ENCODE measurements at regions not wholly inside any gene's neighbourhood (a gene's known extent, or its start where the extent isn't known, plus 50 kb on each side); places are given as distances from the start of the nearest gene placed in this dataset.
"Not testable (repeated sequence)": the region's sequence is repeated elsewhere in the genome, so short reads cannot be mapped to it uniquely, and the experiment has no call there.

DNA sequence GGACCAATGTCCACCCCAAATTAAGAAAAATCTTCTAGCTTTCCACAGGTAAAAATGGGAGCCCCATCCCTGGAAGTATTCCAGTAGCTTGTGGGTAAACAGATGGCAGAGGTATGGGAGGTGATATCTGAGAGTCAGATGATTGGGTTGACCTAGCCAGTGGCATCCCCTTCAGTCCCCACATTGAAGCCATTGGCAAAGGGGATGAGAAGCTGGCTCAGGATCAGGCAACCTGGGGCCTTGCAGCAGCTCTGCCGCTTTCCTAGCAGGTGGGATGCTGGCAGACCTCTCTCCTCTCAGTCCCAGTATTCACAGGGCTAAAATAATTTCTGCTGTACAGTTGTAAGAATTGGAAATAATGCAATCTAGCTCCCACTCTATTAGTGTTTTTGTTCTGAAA lies 108.9 kb upstream of the KCNG1 start:
- H3K27me3 ChIP-seq (ENCODE audit: control insufficient read depth, insufficient read depth, low read length) = no peaks in the 10 kb centered on the region
- no CpG with 5 or more reads among the region's 1 CpG for WGBS (ENCODE audit: insufficient coverage, low lambda C conversion rate)
- H3K4me3 ChIP-seq (ENCODE audit: low read length) = no peak overlapping the region
- no peak for DNase-seq
- H3K4me1 ChIP-seq (ENCODE audit: control insufficient read depth, insufficient read depth, low read length) = peaks cover 56% of the 10 kb centered on the region
- no peaks in the 10 kb centered on the region for H3K36me3 ChIP-seq (ENCODE audit: control insufficient read depth, insufficient read depth, low read length)
- no peaks in the 10 kb centered on the region for H3K9me3 ChIP-seq (ENCODE audit: control insufficient read depth, low read depth, low read length)
- H3K27ac ChIP-seq (ENCODE audit: low read length) = no peak overlapping the region

DNA sequence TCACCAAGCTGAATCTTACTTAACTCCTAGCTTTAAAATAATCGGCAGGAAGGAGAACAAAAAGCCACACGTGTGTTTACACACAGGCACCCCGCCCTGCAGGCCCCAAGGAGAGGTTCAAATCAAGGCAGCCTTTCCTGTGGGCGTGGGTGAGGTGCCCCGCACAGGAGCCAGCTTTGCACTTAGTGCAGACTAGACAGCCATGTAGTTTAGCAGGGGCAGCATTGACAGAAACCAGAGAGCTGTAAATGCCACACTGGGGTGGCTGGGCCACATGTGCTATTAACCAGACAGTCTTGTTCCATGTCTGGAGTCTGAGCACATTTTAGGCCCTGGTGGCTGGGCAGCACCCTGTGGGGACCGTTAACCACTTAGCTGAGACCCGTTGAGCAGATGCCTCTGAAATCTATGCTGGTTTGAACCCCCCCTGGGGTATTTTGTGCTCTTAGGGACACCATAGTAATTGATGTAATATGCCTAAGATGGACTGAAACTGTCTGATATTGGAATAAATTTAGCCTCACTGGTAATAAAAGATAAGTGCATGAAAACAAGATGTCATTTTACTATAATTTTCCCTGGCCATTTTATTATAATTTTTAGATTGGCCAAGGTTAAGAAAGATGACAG lies 106.4 kb upstream of the KCNG1 start:
- peaks cover 53% of the 10 kb centered on the region for H3K4me1 ChIP-seq (ENCODE audit: control insufficient read depth, insufficient read depth, low read length)

GRCh38 chr20:51128198-51128597 lies 105.3 kb upstream of the KCNG1 start:
- no peak overlapping the region for H3K27ac ChIP-seq (ENCODE audit: low read length)
- no CpG with 5 or more reads among the region's 4 CpGs for WGBS (ENCODE audit: insufficient coverage, low lambda C conversion rate)
- DNase-seq = no peak
- H3K36me3 ChIP-seq (ENCODE audit: control insufficient read depth, insufficient read depth, low read length) = no peaks in the 10 kb centered on the region
- H3K27me3 ChIP-seq (ENCODE audit: control insufficient read depth, insufficient read depth, low read length) = no peaks in the 10 kb centered on the region
- no peak overlapping the region for H3K4me3 ChIP-seq (ENCODE audit: low read length)
- peaks cover 44% of the 10 kb centered on the region for H3K4me1 ChIP-seq (ENCODE audit: control insufficient read depth, insufficient read depth, low read length)
- no peaks in the 10 kb centered on the region for H3K9me3 ChIP-seq (ENCODE audit: control insufficient read depth, low read depth, low read length)

More for the DNA sequence above, 106.4 kb upstream of the KCNG1 start:
- no CpG with 5 or more reads among the region's 7 CpGs for WGBS (ENCODE audit: insufficient coverage, low lambda C conversion rate)
- Histone ChIP-seq H3K36me3 (ENCODE audit: control insufficient read depth, insufficient read depth, low read length) (no peaks in the 10 kb centered on the region), H3K9me3 (ENCODE audit: control insufficient read depth, low read depth, low read length) (no peaks in the 10 kb centered on the region), H3K27ac (ENCODE audit: low read length) (no peak overlapping the region), H3K4me3 (ENCODE audit: low read length) (no peak overlapping the region), H3K27me3 (ENCODE audit: control insufficient read depth, insufficient read depth, low read length) (no peaks in the 10 kb centered on the region)
- DNase-seq = peak in 1 of 2 donors; percentile 70

GRCh38 chr20:51127713-51128112 lies 104.8 kb upstream of the KCNG1 start:
- no CpG with 5 or more reads among the region's 4 CpGs for WGBS (ENCODE audit: insufficient coverage, low lambda C conversion rate)
- H3K27ac ChIP-seq (ENCODE audit: low read length) = no peak overlapping the region
- no peaks in the 10 kb centered on the region for H3K9me3 ChIP-seq (ENCODE audit: control insufficient read depth, low read depth, low read length)
- no peaks in the 10 kb centered on the region for H3K27me3 ChIP-seq (ENCODE audit: control insufficient read depth, insufficient read depth, low read length)
- H3K4me1 ChIP-seq (ENCODE audit: control insufficient read depth, insufficient read depth, low read length) = peaks cover 39% of the 10 kb centered on the region
- H3K36me3 ChIP-seq (ENCODE audit: control insufficient read depth, insufficient read depth, low read length) = no peaks in the 10 kb centered on the region
- DNase-seq = no peak
- H3K4me3 ChIP-seq (ENCODE audit: low read length) = no peak overlapping the region

DNA sequence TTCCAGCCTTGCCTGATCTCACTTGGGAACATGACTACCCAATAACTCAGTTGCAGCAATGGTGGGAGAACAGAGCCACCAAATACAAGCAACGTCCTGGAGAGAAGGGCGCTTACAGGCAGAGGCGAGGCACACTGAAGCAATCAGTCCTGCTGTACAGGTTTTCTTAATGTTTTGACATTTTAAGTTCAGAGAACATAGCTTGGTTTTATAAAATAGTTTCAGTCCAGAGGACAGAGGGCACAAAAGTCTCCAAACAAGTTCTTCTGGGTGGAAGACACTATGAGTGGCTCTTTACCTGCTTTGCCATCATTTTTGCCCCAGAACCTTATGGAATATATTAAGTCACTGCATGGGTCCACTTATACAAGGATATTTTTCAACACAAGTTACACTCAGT lies 103.4 kb upstream of the KCNG1 start:
- H3K9me3 ChIP-seq (ENCODE audit: control insufficient read depth, low read depth, low read length) = no peaks in the 10 kb centered on the region
- peak in 1 of 2 donors; percentile 54 for DNase-seq
- no peaks in the 10 kb centered on the region for H3K27me3 ChIP-seq (ENCODE audit: control insufficient read depth, insufficient read depth, low read length)
- peaks cover 34% of the 10 kb centered on the region for H3K4me1 ChIP-seq (ENCODE audit: control insufficient read depth, insufficient read depth, low read length)
- no CpG with 5 or more reads among the region's 3 CpGs for WGBS (ENCODE audit: insufficient coverage, low lambda C conversion rate)
- H3K36me3 ChIP-seq (ENCODE audit: control insufficient read depth, insufficient read depth, low read length) = no peaks in the 10 kb centered on the region
- no peak overlapping the region for H3K27ac ChIP-seq (ENCODE audit: low read length)
- no peak overlapping the region for H3K4me3 ChIP-seq (ENCODE audit: low read length)

GRCh38 chr20:51125780-51126179 lies 102.9 kb upstream of the KCNG1 start:
- Histone ChIP-seq H3K9me3 (ENCODE audit: control insufficient read depth, low read depth, low read length) (no peaks in the 10 kb centered on the region), H3K4me3 (ENCODE audit: low read length) (no peak overlapping the region), H3K27me3 (ENCODE audit: control insufficient read depth, insufficient read depth, low read length) (no peaks in the 10 kb centered on the region), H3K36me3 (ENCODE audit: control insufficient read depth, insufficient read depth, low read length) (no peaks in the 10 kb centered on the region), H3K27ac (ENCODE audit: low read length) (no peak overlapping the region), H3K4me1 (ENCODE audit: control insufficient read depth, insufficient read depth, low read length) (peaks cover 35% of the 10 kb centered on the region)
- no CpG with 5 or more reads among the region's 4 CpGs for WGBS (ENCODE audit: insufficient coverage, low lambda C conversion rate)
- DNase-seq = no peak

DNA sequence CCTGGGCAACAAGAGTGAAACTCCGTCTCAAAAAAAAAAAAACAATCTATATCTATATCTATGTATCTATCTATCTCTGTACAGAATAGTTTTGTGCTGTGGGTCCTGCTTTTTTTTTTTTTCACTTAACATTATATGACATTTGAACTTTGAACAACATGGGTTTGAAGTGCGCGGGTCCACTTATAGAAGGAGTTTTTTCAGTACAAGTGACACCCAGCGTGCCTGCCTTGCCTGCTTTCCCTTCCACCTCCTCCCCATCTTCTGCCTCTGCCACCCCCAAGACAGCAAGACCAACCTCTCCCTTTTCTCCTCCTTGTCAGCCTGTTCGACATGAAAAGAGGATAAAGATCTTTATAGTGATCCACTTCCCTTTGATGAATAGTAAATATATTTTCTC lies 102.2 kb upstream of the KCNG1 start:
- Histone ChIP-seq H3K27me3 (ENCODE audit: control insufficient read depth, insufficient read depth, low read length) (no peaks in the 10 kb centered on the region), H3K4me1 (ENCODE audit: control insufficient read depth, insufficient read depth, low read length) (peaks cover 35% of the 10 kb centered on the region), H3K36me3 (ENCODE audit: control insufficient read depth, insufficient read depth, low read length) (no peaks in the 10 kb centered on the region), H3K27ac (ENCODE audit: low read length) (no peak overlapping the region), H3K4me3 (ENCODE audit: low read length) (no peak overlapping the region), H3K9me3 (ENCODE audit: control insufficient read depth, low read depth, low read length) (no peaks in the 10 kb centered on the region)
- no CpG with 5 or more reads among the region's 5 CpGs for WGBS (ENCODE audit: insufficient coverage, low lambda C conversion rate)
- DNase-seq = peak; percentile 52 to 79

- not testable (repeated sequence) for DNase-seq; H3K27ac ChIP-seq (ENCODE audit: low read length); H3K9me3 ChIP-seq (ENCODE audit: control insufficient read depth, low read depth, low read length); H3K36me3 ChIP-seq (ENCODE audit: control insufficient read depth, insufficient read depth, low read length); H3K4me3 ChIP-seq (ENCODE audit: low read length); H3K27me3 ChIP-seq (ENCODE audit: control insufficient read depth, insufficient read depth, low read length)
- no CpG with 5 or more reads among the region's 1 CpG for WGBS (ENCODE audit: insufficient coverage, low lambda C conversion rate)
- H3K4me1 ChIP-seq (ENCODE audit: control insufficient read depth, insufficient read depth, low read length) = peaks cover 29% of the 10 kb centered on the region
Observed at GRCh38 chr20:51123887-51124286, 101.0 kb upstream of the KCNG1 start.

DNA sequence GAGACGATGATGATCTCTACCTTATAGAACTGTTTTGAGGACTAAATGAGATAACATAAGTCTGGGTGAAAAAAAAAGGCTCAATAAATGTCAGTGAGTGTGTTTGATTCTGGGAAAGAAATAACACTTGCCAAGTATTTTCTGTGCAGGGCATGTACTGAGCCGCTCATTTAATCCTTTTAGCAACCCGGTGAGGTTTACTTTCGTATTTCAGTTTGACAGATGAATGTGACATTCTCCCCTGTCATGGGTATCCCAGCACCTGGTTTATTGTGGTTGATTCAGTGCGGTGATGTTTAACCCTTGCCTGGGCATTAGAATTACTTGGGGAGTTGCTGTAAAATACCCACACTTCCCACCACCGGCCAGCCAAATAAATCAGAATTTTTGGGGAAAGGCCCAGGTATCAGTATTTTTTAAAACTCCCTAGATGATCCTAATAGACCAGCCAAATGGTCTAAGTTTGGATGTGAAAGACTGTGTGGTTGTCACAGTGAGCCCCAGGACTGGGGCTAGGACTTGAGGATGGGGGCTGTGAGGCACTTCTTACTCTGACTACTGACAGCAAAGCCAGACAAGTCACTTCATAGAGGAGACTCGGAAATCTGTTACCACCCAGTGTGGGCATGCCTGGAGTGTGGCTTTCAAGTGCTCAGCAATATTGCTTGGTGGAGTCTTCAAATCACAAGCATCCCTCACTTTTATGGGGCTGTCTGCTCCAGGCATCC lies 100.2 kb upstream of the KCNG1 start:
- Histone ChIP-seq H3K27ac (ENCODE audit: low read length) (no peak overlapping the region), H3K4me1 (ENCODE audit: control insufficient read depth, insufficient read depth, low read length) (peaks cover 24% of the 10 kb centered on the region)

DNA sequence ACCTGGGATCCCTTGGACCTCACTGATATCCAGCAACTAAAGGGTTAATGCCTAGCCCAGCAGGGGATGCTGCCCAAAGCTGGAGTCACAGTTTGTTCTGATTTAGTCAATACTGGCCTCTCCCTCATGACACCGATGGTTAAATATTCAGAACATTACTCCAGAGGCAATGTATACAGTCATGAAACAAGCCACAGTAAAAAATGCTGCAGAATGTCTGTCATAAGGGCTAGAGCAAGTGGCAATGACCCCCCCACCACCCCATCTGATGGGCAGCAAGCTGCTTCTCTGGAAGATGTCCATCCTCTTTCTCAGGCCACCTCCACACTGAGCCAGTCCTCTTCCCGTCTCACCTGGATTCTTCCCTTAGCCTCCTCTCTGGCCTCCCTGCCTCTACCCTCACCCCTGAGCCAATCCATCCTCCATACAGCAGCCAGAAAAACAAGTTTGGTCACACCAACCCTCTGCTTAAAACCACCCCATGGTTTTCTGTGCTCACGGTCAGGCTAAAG lies 99.0 kb upstream of the KCNG1 start:
- Histone ChIP-seq H3K4me1 (ENCODE audit: control insufficient read depth, insufficient read depth, low read length) (peaks cover 24% of the 10 kb centered on the region), H3K4me3 (ENCODE audit: low read length) (no peak overlapping the region), H3K27me3 (ENCODE audit: control insufficient read depth, insufficient read depth, low read length) (no peaks in the 10 kb centered on the region), H3K36me3 (ENCODE audit: control insufficient read depth, insufficient read depth, low read length) (no peaks in the 10 kb centered on the region), H3K9me3 (ENCODE audit: control insufficient read depth, low read depth, low read length) (no peaks in the 10 kb centered on the region), H3K27ac (ENCODE audit: low read length) (no peak overlapping the region)
- WGBS (ENCODE audit: insufficient coverage, low lambda C conversion rate) = no CpG with 5 or more reads among the region's 3 CpGs
- no peak for DNase-seq

More for the DNA sequence above, 100.2 kb upstream of the KCNG1 start:
- no peaks in the 10 kb centered on the region for H3K9me3 ChIP-seq (ENCODE audit: control insufficient read depth, low read depth, low read length)
- no CpG with 5 or more reads among the region's 7 CpGs for WGBS (ENCODE audit: insufficient coverage, low lambda C conversion rate)
- H3K27me3 ChIP-seq (ENCODE audit: control insufficient read depth, insufficient read depth, low read length) = no peaks in the 10 kb centered on the region
- no peaks in the 10 kb centered on the region for H3K36me3 ChIP-seq (ENCODE audit: control insufficient read depth, insufficient read depth, low read length)
- no peak for DNase-seq
- no peak overlapping the region for H3K4me3 ChIP-seq (ENCODE audit: low read length)
